ENCODE measurements at regions not wholly inside any gene's neighbourhood (a gene's known extent, or its start where the extent isn't known, plus 50 kb on each side); places are given as distances from the start of the nearest gene placed in this dataset.

- peak; percentile 96 for DNase-seq (ENCODE audit: low read depth)
Observed at GRCh38 chr9:90301277-90301653, 341.4 kb downstream of the DIRAS2 start.

- DNase-seq (ENCODE audit: low read depth): no peak
Observed at GRCh38 chr9:90303655-90304054, 339.0 kb downstream of the DIRAS2 start.

DNA sequence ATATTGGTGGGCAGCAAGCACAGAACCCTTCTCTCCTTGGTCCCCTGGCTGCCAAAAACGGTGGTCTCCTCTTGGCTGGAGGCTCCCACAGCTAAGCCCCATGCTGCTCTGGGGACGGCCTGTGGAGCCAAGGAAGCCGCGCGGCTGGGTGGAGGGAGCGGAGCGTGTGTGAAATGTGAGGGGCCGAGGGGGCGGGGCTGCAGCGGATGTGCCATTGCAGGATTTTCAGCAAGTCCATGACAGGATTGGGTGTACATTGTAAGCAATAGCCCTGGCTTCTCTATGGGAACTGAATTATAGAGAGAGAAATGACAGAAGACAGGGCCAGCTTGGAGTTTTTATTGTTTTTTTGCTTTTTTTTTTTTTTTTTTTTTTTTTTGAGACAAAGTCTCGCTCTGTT is 336.5 kb downstream of the DIRAS2 start:
- DNase-seq (ENCODE audit: low read depth): no peak

GRCh38 chr9:90307167-90307833 is 335.3 kb downstream of the DIRAS2 start:
- peak; percentile 28 for DNase-seq (ENCODE audit: low read depth)

- DNase-seq (ENCODE audit: low read depth): no peak
Observed at GRCh38 chr9:90307891-90308290, 334.7 kb downstream of the DIRAS2 start.

- no peak for DNase-seq (ENCODE audit: low read depth)
Observed at GRCh38 chr9:90308691-90309090, 333.9 kb downstream of the DIRAS2 start.

DNA sequence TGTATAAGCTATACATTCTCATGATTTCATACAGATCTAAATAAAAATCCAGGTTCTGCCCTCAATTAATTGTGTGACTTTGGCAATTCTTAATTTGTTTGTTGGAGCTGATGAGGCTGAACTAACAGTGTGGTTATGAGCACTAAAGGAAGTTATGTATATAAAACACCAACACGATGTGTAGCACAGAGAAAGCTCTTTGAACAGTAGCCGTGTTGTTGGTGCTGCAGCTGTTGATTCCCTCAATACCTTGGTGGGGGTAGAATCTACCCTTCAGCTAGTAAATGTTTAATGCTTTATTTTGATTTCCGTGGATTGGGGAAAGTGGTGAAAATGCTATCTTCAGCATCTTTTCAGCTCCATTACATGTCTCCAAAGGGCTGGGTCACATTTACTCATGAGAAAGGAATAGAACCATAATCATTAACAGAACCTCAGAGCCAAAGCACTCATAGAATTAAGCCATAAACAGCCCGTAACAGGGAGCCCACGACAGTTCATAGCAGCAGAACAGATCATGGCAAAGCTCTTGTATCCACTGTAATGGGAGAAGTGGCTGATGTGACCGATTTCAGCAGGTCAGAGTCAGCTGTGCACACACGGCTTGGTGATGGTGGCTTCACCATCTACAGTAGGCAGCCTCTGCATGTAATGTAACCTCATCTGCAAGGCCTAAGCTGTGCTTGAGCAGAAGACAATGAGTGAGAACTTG is 332.7 kb downstream of the DIRAS2 start:
- DNase-seq (ENCODE audit: low read depth): no peak

- no peak for DNase-seq (ENCODE audit: low read depth)
Observed at GRCh38 chr9:90310521-90310876, 332.1 kb downstream of the DIRAS2 start.

- no peak for DNase-seq (ENCODE audit: low read depth)
Observed at GRCh38 chr9:90311811-90312210, 330.8 kb downstream of the DIRAS2 start.

DNA sequence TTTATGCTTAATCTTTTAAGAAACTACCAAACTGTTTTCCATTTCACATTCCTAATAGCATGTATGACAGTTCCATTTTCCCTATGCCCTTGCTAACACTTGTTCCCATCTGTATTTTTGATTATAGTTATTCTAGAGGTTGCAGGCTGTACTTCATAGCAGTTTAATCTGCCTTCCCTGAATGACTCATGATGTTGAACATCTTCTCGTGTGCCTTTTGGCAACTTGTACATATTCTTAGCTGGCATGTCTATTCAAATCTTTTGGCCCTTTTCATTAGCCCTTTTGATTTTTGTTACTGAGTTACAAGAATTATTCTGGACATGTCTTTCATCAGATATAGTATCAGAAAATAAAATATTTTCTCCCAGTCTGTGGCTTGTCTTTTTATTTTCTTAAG is 320.3 kb downstream of the DIRAS2 start:
- DNase-seq (ENCODE audit: low read depth): no peak

- DNase-seq (ENCODE audit: low read depth): peak; percentile 10
Observed at GRCh38 chr9:90325913-90326653, 316.5 kb downstream of the DIRAS2 start.

DNA sequence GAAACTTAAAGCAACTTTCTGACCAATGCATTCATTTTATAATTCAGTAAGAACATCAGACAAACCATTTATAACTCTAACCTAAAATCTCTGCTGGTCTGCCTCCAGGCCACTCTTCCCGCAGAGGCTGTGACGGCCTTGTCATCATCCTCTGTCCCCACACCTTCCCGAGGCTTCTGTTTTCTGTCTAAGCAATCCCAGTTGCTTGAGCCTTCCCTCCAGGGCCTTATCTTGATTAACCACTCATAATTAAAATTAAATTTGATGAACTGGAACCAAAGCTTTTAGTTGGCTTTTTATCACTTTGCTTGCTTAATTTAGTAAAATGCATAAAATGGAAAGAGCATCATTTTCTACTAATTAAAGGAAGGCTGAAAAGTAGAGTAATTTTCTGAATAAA is 312.4 kb downstream of the DIRAS2 start:
- no peak for DNase-seq (ENCODE audit: low read depth)

GRCh38 chr9:90331826-90332575 is 310.6 kb downstream of the DIRAS2 start:
- peak; percentile 11 for DNase-seq (ENCODE audit: low read depth)

DNA sequence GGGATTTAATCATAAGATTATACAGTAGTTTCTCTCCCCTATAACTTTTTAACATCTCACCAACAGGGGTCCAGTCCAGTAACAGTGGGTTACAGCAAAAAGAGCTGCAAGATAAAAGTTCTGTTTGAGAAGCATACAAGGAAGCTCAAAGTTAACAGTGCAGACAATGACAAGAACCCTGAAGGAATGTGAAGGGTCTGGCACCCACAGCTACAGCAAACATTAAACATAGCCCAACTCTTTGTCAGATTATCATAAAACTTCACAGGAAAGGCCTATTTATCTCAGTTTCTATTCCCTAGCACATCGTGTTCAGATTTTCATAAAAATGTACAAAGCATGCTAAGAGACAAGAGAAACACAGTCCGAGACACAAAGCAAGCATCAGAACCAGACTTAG is 309.4 kb downstream of the DIRAS2 start:
- no peak for DNase-seq (ENCODE audit: low read depth)

DNA sequence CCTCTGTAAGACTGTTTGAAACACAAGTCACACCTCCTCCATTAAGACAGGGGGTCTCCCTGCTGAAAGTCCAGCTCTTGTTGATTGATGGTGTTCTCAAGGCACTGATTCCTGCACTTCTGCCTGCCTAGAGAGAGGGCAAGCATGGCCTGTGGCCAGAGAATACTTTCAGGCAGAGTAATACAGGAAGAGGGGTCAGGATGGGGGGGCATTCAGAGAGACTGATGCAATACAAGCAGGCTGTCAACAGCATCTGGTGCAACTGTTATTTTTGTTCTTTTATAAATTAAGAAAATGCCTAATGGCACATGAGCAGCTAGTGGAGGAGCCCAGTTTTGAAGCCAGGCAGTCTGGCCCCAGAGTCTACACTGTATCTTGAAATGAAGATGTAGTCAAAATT is 302.2 kb downstream of the DIRAS2 start:
- peak; percentile 48 for DNase-seq (ENCODE audit: low read depth)

DNA sequence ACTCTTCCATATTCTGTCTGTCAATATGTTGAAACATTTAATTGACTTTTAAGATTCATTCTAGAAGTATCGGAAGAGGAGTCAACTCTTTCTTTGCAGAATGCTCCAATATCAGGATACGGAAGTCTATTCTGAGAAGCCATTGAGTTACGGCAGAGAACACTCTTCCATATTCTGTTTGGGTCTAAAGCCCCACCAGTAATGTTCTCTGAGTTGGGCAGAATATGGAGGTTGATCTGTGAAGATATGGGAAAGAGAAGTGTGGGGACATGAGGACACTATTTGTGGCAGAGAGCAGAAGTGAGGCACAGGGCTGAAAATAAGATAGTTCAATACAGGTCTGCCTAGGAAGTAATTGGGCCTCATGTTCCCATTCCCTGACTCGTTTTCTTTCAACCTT is 300.0 kb downstream of the DIRAS2 start:
- DNase-seq (ENCODE audit: low read depth): no peak

- no peak for DNase-seq (ENCODE audit: low read depth)
Observed at GRCh38 chr9:90343366-90343765, 299.3 kb downstream of the DIRAS2 start.

DNA sequence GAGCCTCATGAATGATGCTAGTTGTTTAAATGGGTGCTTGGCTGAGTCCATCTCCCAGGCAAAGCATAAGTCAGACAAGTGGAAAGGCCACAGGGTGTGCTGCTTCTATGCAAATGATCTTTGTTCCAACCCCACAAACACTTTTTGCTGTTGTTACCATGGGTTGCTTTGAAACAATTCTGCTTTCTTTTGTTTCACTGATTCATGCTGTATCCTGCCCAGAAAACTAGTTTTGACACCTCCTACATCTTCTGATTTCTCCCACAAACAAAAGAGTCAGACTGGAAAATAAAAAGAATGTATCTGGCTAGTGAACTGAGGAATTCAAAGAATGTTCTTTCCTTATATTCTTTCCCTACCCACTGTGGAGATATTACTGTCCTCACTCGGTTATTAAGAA is 298.6 kb downstream of the DIRAS2 start:
- no peak for DNase-seq (ENCODE audit: low read depth)

GRCh38 chr9:90365666-90366065 is 277.0 kb downstream of the DIRAS2 start:
- DNase-seq (ENCODE audit: low read depth): no peak

DNA sequence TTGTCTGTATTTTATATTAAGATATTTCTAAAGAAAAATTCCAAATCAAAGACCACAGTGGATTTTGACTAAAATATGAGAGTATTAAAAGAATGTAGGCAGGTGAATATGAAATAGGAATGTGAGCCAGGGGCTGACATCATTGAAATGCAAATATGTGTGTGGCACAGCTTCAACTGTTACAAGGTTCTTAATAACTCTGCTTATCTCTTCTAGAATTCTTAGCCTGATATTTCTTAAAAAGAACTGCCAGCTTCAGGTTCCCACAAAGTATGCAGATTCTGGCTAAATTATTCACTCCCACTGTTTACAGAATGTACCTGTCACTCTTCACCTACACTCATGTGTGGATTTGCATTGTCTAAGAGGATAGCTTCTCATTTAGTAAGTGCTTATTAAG is 274.4 kb downstream of the DIRAS2 start:
- DNase-seq (ENCODE audit: low read depth): no peak

DNA sequence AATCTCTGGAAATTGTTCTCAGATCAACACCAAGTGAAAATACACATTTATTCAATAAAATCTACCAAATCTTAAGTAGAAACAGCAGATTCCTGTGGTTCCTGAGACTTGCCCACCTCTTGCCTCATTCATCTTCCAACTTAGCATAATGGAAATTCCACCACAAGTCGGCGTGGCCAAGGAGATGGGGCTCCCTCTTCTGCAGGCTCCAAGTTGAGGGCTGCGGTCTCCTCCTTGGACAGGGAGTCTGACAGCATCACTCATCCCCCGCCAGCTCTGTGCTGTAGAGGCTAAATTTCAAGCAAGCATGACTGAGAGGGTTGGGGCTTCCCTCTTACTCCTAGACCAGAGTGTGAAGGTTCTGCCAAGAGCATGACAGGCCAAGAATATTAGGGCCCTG is 273.7 kb downstream of the DIRAS2 start:
- DNase-seq (ENCODE audit: low read depth): no peak

DNA sequence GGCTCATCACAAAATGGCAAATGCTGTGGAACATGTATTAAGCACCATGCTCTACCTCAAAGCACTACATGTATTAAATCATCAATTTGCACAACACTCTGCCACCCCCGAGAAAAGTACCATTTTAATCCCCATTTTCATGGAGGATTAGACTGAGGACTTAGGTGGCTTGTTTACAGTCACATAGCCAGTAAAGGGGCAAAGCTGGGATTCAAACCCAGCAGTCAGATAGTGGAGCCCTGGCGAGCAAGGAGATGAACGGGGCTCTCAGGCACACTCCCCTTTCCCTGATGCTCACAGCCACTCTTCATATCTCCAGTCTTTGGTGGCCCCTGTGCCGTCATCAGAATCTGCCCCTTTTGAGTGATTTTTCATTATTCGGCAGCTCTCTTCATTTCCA is 262.9 kb downstream of the DIRAS2 start:
- DNase-seq (ENCODE audit: low read depth): no peak

Data from Daoy (cell line).